Stimulated activated naive CD8-positive, alpha-beta T cell treated with anti-CD3 and anti-CD28 coated beads, Interleukin-15, amount 100 ng/mL, for 72 hours (primary cell): ENCODE measurements at regions not wholly inside any gene's neighbourhood (a gene's known extent, or its start where the extent isn't known, plus 50 kb on each side); places are given as distances from the start of the nearest gene placed in this dataset.
"Not testable (repeated sequence)": the region's sequence is repeated elsewhere in the genome, so short reads cannot be mapped to it uniquely, and the experiment has no call there.

ENCODE experiments used
- ATAC-seq: fragments of 150-1000 bp; cut with Tn5 transposase; 2 replicates; pipeline ENCODE4 v1.10.0; 2021; ENCODE audit warnings: mild to moderate bottlenecking, moderate library complexity
- DNase-seq, 2 donors: peaks; one replicate each; pipeline ENCODE4 v3.0.0; 2021 to 2022
- H3K27ac Mint-ChIP-seq, 2 donors: one replicate each; pipeline ENCODE4 v1.8.0; 2022; ENCODE audit warnings: mild to moderate bottlenecking in 2 of 2, mixed read lengths in 2 of 2, moderate library complexity in 2 of 2
- H3K27me3 Mint-ChIP-seq: one replicate; pipeline ENCODE4 v1.8.0; 2022; ENCODE audit warnings: mixed read lengths
- H3K4me1 Mint-ChIP-seq: one replicate; pipeline ENCODE4 v1.8.0; 2022; ENCODE audit warnings: mild to moderate bottlenecking, mixed read lengths
- H3K4me3 Mint-ChIP-seq, 2 donors: one replicate each; pipeline ENCODE4 v1.8.0; 2022; ENCODE audit warnings: mild to moderate bottlenecking in 2 of 2, mixed read lengths in 2 of 2, moderate library complexity in 1 of 2
- H3K9me3 Mint-ChIP-seq, 2 donors: one replicate each; pipeline ENCODE4 v1.8.0; 2022; ENCODE audit warnings: mixed read lengths in 2 of 2

DNA sequence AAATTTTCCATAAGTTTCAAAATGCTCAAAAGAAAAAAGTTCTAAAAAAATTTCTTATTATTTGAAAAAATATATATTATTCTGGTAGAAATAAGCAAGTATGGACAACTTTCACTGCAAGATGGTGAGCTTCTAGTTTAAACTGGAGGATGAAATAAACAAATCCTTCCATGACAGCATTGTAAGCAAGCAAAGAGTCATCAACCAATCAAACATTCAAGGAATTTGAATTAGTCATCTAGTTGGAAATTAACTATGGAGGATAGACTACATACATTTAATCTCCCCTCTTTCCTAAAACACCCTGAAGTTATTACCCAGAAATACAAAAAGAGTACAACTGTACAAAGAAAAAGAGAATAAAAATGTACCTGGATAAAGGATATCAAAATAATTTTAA is 51.0 kb upstream of the IRX5 start:
- Mint-ChIP-seq H3K4me1 (no peaks in the 10 kb centered on the region), H3K27me3 (peaks cover 18% of the 10 kb centered on the region), H3K4me3 (no peak overlapping the region), H3K27ac (no peak overlapping the region), H3K9me3 (peaks cover 5 to 19% of the 10 kb centered on the region in 2 donors)
- DNase-seq, result no peak
- no peak for ATAC-seq

GRCh38 chr16:54878301-54878700 is 52.4 kb upstream of the IRX5 start:
- H3K9me3 Mint-ChIP-seq, result peaks cover 9 to 12% of the 10 kb centered on the region in 2 donors
- no peak for ATAC-seq
- no peaks in the 10 kb centered on the region for H3K4me1 Mint-ChIP-seq
- no peak for DNase-seq
- peaks cover 27% of the 10 kb centered on the region for H3K27me3 Mint-ChIP-seq
- H3K27ac Mint-ChIP-seq, result no peak overlapping the region
- no peak overlapping the region for H3K4me3 Mint-ChIP-seq

DNA sequence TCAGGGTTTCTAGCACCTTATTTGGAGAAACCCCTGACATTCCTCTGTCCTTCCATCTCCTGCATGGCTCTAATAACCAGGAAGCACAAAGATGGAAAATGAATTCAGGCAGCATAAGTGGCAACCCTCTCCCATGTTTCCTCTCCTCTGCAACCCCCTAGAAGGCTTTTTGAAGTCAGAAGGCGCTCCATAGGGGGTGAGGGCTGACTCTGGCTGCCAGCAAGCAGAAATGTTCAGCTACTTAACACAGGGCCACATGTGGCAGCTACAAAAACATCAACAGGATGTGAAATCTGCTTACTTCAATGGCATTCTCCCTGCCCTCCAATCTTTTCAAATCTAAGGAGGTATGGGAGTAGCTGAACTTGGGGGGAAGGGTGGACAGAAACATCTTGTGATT is 55.2 kb upstream of the IRX5 start:
- H3K27me3 Mint-ChIP-seq, result peaks cover 26% of the 10 kb centered on the region
- H3K9me3 Mint-ChIP-seq, result peaks cover 15 to 17% of the 10 kb centered on the region in 2 donors
- no peak overlapping the region for H3K27ac Mint-ChIP-seq
- ATAC-seq (no peak), DNase-seq (no peak)
- H3K4me3 Mint-ChIP-seq, result no peak overlapping the region
- H3K4me1 Mint-ChIP-seq, result no peaks in the 10 kb centered on the region

- not testable (repeated sequence) for H3K27ac Mint-ChIP-seq, DNase-seq, ATAC-seq, H3K4me3 Mint-ChIP-seq, H3K4me1 Mint-ChIP-seq
- H3K27me3 Mint-ChIP-seq, result peaks cover 18% of the 10 kb centered on the region
- peaks cover 12 to 15% of the 10 kb centered on the region in 2 donors for H3K9me3 Mint-ChIP-seq
Measured at GRCh38 chr16:54873716-54874373, 56.8 kb upstream of the IRX5 start.

DNA sequence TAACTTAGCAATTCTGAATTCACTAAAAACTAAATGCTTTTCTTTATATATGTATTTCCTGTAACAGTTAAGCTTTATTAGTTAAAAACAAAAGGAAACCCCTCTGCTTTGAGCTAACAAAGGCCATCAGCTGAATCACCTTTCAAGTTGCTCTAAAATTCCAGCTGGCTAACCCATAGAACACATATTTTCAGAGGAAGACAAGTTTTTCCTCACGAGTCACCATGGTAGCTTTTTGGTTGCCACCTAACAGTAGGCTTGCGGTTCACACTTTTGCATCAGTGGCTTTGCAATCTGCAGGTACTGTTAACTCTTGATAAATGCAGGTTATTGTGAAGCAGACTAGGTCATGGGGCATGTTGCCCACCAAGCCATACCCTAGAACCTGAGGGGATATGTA is 57.6 kb upstream of the IRX5 start:
- no peaks in the 10 kb centered on the region for H3K4me1 Mint-ChIP-seq
- no peak overlapping the region for H3K27ac Mint-ChIP-seq
- ATAC-seq (no peak), DNase-seq (no peak)
- no peak overlapping the region for H3K4me3 Mint-ChIP-seq
- peaks cover 11 to 12% of the 10 kb centered on the region in 2 donors for H3K9me3 Mint-ChIP-seq
- peaks cover 13% of the 10 kb centered on the region for H3K27me3 Mint-ChIP-seq

DNA sequence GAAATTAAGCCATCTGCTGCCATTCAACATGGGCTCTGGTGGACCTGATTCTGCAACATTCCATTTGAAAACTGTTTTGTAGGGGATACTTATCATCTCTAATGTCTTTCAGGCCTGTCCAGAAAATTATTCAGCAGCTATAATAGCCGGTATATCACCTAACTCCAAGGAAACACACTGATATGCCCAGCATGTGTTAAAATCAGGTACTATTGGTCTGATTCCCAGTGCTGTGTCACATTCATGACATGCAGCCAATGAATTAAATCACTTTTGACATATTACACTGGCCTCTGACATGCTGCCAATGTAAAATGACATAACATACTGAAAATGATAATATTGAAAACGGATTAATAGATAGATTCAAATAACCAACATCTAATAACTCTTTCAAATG is 60.5 kb upstream of the IRX5 start:
- peaks cover 10 to 20% of the 10 kb centered on the region in 2 donors for H3K9me3 Mint-ChIP-seq

GRCh38 chr16:54867302-54867832 is 63.3 kb upstream of the IRX5 start:
- ATAC-seq (no peak), DNase-seq (no peak)
- Mint-ChIP-seq H3K9me3 (peaks cover 6 to 13% of the 10 kb centered on the region in 2 donors), H3K4me1 (no peaks in the 10 kb centered on the region), H3K4me3 (no peak overlapping the region), H3K27me3 (no peaks in the 10 kb centered on the region), H3K27ac (no peak overlapping the region)

More for the DNA sequence above, 60.5 kb upstream of the IRX5 start:
- no peak for ATAC-seq
- Mint-ChIP-seq H3K27me3 (peaks cover 10% of the 10 kb centered on the region), H3K4me3 (no peak overlapping the region), H3K27ac (no peak overlapping the region), H3K4me1 (no peaks in the 10 kb centered on the region)
- DNase-seq, result no peak

- Mint-ChIP-seq H3K27ac (no peak overlapping the region), H3K4me3 (no peak overlapping the region), H3K27me3 (no peaks in the 10 kb centered on the region), H3K4me1 (no peaks in the 10 kb centered on the region), H3K9me3 (peaks cover 0 to 7% of the 10 kb centered on the region in 2 donors)
- ATAC-seq (no peak), DNase-seq (no peak)
Measured at GRCh38 chr16:54862529-54862928, 68.1 kb upstream of the IRX5 start.

DNA sequence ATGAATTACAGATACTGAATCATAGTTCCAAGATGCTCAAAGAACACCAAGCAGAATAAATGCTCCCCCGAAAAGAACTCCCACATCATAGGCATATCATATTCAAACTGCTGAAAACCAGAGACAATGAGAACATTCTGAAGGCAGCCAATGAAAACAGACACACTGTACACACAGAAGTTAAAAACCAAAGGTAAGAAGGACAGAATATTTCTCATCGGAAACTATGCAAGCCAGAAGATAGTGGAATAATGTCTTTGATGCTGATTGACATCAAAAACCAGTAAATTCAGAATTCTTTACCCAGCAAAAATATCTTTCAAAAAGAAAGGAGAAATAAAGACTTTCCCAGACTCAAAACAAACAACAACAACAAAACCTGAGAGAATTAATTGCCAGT is 73.8 kb upstream of the IRX5 start:
- Mint-ChIP-seq H3K27ac (no peak overlapping the region), H3K27me3 (no peaks in the 10 kb centered on the region), H3K9me3 (peaks cover 5 to 9% of the 10 kb centered on the region in 2 donors), H3K4me1 (no peaks in the 10 kb centered on the region), H3K4me3 (no peak overlapping the region)
- ATAC-seq, result no peak
- no peak for DNase-seq

GRCh38 chr16:54847609-54848008 is 83.1 kb upstream of the IRX5 start:
- no peak overlapping the region for H3K4me3 Mint-ChIP-seq
- ATAC-seq, result no peak
- DNase-seq, result no peak
- peaks cover 7% of the 10 kb centered on the region for H3K27me3 Mint-ChIP-seq
- peaks cover 5 to 8% of the 10 kb centered on the region in 2 donors for H3K9me3 Mint-ChIP-seq
- H3K27ac Mint-ChIP-seq, result no peak overlapping the region
- no peaks in the 10 kb centered on the region for H3K4me1 Mint-ChIP-seq

- H3K4me3 Mint-ChIP-seq, result no peak overlapping the region
Measured at GRCh38 chr16:54847207-54847606, 83.5 kb upstream of the IRX5 start.

DNA sequence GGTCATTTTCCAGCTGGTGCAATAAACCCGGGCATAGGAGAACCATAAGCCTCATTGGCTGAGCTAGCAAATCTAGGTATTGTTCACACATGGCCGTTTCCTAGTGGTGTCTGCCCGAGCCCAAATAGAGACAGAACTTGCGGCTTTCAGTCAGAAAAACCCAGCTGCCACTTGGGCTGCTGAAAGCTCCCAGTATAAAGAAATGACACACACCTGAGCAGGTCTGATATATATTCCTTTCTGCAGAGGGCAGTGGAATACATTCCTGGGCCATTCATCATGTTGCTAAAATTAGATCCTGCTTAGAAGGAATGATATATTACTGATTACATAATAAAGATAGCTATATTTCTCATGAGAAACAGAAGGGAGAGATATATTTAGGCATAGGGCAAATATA is 83.9 kb upstream of the IRX5 start:
- DNase-seq, result no peak
- no peak overlapping the region for H3K4me3 Mint-ChIP-seq
- no peaks in the 10 kb centered on the region for H3K4me1 Mint-ChIP-seq
- no peak for ATAC-seq
- no peak overlapping the region for H3K27ac Mint-ChIP-seq
- H3K9me3 Mint-ChIP-seq, result peaks cover 6 to 10% of the 10 kb centered on the region in 2 donors
- peaks cover 7% of the 10 kb centered on the region for H3K27me3 Mint-ChIP-seq

More at GRCh38 chr16:54847207-54847606, 83.5 kb upstream of the IRX5 start:
- Mint-ChIP-seq H3K27ac (no peak overlapping the region), H3K4me1 (no peaks in the 10 kb centered on the region), H3K27me3 (peaks cover 7% of the 10 kb centered on the region), H3K9me3 (peaks cover 6 to 10% of the 10 kb centered on the region in 2 donors)
- DNase-seq (no peak), ATAC-seq (no peak)

GRCh38 chr16:54843424-54843750 is 87.3 kb upstream of the IRX5 start:
- no peak for ATAC-seq
- no peak for DNase-seq

DNA sequence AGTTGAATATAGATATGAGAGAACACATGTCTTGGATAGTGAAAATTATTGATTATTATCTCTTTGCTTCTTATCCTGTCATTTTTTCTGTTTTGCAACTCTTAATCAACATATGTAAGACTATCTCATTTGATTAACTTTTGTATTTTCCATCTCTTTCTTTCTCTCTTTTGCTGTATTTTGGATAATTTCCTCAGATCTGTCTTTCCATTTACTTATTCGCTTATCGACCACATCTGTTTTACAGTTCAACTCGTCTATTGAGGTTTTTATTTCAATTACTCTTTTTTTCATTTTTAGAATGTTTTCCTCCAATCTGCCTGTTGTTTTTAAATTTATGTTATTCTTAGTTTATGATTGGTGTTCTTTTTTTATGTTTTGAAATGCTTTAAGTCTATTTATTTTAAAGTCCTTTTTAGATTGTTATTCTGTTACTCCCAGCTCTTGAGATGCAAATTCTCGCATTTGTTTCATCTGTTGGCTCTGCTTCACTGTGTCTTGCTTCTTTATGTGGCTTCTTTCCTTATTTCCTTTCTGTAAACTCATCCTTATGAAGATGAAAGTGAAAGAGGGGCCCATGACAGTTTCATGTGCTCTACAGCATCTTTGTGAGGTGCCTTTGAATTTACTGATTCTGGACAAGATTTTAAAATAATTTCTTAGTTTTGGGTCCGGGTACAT is 87.8 kb upstream of the IRX5 start:
- Mint-ChIP-seq H3K27me3 (no peaks in the 10 kb centered on the region), H3K4me3 (no peak overlapping the region), H3K9me3 (peaks cover 6 to 10% of the 10 kb centered on the region in 2 donors), H3K4me1 (no peaks in the 10 kb centered on the region), H3K27ac (no peak overlapping the region)
- ATAC-seq (no peak), DNase-seq (no peak)

More at GRCh38 chr16:54843424-54843750, 87.3 kb upstream of the IRX5 start:
- Mint-ChIP-seq H3K9me3 (peaks cover 6 to 10% of the 10 kb centered on the region in 2 donors), H3K4me3 (no peak overlapping the region), H3K27me3 (no peaks in the 10 kb centered on the region), H3K4me1 (no peaks in the 10 kb centered on the region), H3K27ac (no peak overlapping the region)

GRCh38 chr16:54829691-54830090 is 101.0 kb upstream of the IRX5 start:
- H3K9me3 Mint-ChIP-seq, result peaks cover 11 to 22% of the 10 kb centered on the region in 2 donors
- H3K4me3 Mint-ChIP-seq, result no peak overlapping the region
- H3K27me3 Mint-ChIP-seq, result peaks cover 16% of the 10 kb centered on the region
- no peaks in the 10 kb centered on the region for H3K4me1 Mint-ChIP-seq
- ATAC-seq (peak; percentile 23), DNase-seq (no peak)
- no peak overlapping the region for H3K27ac Mint-ChIP-seq

GRCh38 chr16:54822892-54823291 is 107.8 kb upstream of the IRX5 start:
- H3K27ac Mint-ChIP-seq, result no peak overlapping the region
- H3K9me3 Mint-ChIP-seq, result peaks cover 0 to 8% of the 10 kb centered on the region in 2 donors
- H3K27me3 Mint-ChIP-seq, result peaks cover 13% of the 10 kb centered on the region
- no peaks in the 10 kb centered on the region for H3K4me1 Mint-ChIP-seq
- DNase-seq, result no peak
- ATAC-seq, result no peak
- no peak overlapping the region for H3K4me3 Mint-ChIP-seq
